Keratinocyte (primary cell): ENCODE measurements at regions not wholly inside any gene's neighbourhood (a gene's known extent, or its start where the extent isn't known, plus 50 kb on each side); places are given as distances from the start of the nearest gene placed in this dataset.
A peak's percentile ranks its signal among the peaks of the same experiment; 100 is the strongest.

Source experiments
- DNase-seq: peaks from one replicate; pipeline ENCODE4 v3.0.0-alpha.2; 2011; ENCODE audit warnings: low read depth, missing footprints, low spot score
- FAIRE-seq: peaks from 2 replicates; lab custom pipeline; 2011; peaks lifted over from hg19 to GRCh38; lab: Jason Lieb, UNC
- H2AFZ ChIP-seq: 2 replicates; pipeline ENCODE4 v1.6.0; 2012; ENCODE audit warnings: low read length, control low read depth, inconsistent platforms; ENCODE audit not compliant: control insufficient read depth
- H3K27ac ChIP-seq: 2 replicates; pipeline ENCODE4 v1.5.1; 2011; ENCODE audit warnings: low read length; ENCODE audit not compliant: control insufficient read depth, insufficient read depth
- H3K27me3 ChIP-seq: 3 replicates; pipeline ENCODE4 v1.6.0; 2011; ENCODE audit warnings: low read length; ENCODE audit not compliant: control insufficient read depth, insufficient read depth; ENCODE audit errors: extremely low read depth
- H3K36me3 ChIP-seq, 2 experiments: 2 replicates in 1 of 2; 3 replicates in 1 of 2; pipeline ENCODE4 v1.5.1; 2011; ENCODE audit warnings: low read length in 2 of 2, mild to moderate bottlenecking in 1 of 2; ENCODE audit not compliant: control insufficient read depth in 2 of 2, insufficient read depth in 2 of 2; ENCODE audit errors: extremely low read depth in 1 of 2
- H3K4me1 ChIP-seq: 3 replicates; pipeline ENCODE4 v1.5.1; 2011; ENCODE audit warnings: low read length; ENCODE audit not compliant: control insufficient read depth, insufficient read depth; ENCODE audit errors: extremely low read depth
- H3K4me2 ChIP-seq: 3 replicates; pipeline ENCODE4 v1.6.0; 2011; ENCODE audit warnings: low read depth, low read length; ENCODE audit not compliant: control insufficient read depth, insufficient read depth; ENCODE audit errors: extremely low read depth
- H3K4me3 ChIP-seq, 3 experiments: fragments of 200-600 bp in 1 of 3; sonication (generic) in 1 of 3; 2 replicates in 2 of 3; 3 replicates in 1 of 3; pipeline ENCODE4 v1.5.1; 2011 to 2016; ENCODE audit warnings: low read length in 3 of 3, mild to moderate bottlenecking in 3 of 3, control low read depth in 2 of 3, inconsistent platforms in 1 of 3, low read depth in 1 of 3, mixed read lengths in 1 of 3, mixed run types in 1 of 3, moderate library complexity in 1 of 3; ENCODE audit not compliant: control insufficient read depth in 2 of 3, insufficient read depth in 2 of 3; ENCODE audit errors: extremely low read depth in 1 of 3
- H3K79me2 ChIP-seq: 2 replicates; pipeline ENCODE4 v1.6.0; 2012; ENCODE audit warnings: low read length; ENCODE audit not compliant: control insufficient read depth, insufficient read depth
- H3K9ac ChIP-seq: 3 replicates; pipeline ENCODE4 v1.6.0; 2011; ENCODE audit warnings: low read length; ENCODE audit not compliant: control insufficient read depth, insufficient read depth; ENCODE audit errors: extremely low read depth
- H3K9me1 ChIP-seq: 3 replicates; pipeline ENCODE4 v1.6.0; 2011; ENCODE audit warnings: low read length; ENCODE audit not compliant: control insufficient read depth, insufficient read depth; ENCODE audit errors: extremely low read depth
- H3K9me3 ChIP-seq: 2 replicates; pipeline ENCODE4 v1.5.1; 2012; ENCODE audit warnings: low read depth, low read length; ENCODE audit not compliant: control insufficient read depth
- H4K20me1 ChIP-seq: 3 replicates; pipeline ENCODE4 v1.6.0; 2011; ENCODE audit warnings: low read length; ENCODE audit not compliant: control insufficient read depth, insufficient read depth; ENCODE audit errors: extremely low read depth
- EZH2 ChIP-seq: IDR thresholded peaks from one replicate; pipeline ENCODE4 v1.6.1; 2012; ENCODE audit warnings: inconsistent platforms, mild to moderate bottlenecking, low read length, moderate library complexity
- dilution Hi-C: fragments of 300-500 bp; cut with MboI; formaldehyde crosslinking; loops from one replicate; pipeline ENCODE4 v1.7.0; 2020; ENCODE audit warnings: low sequenced_read_pairs; ENCODE audit not compliant: extremely low pct_ligation_motif_present
- TF ChIP-seq, protein P1 (sequence below), 3 experiments: IDR thresholded peaks in 1 of 3; conservative IDR thresholded peaks in 1 of 3; optimal IDR thresholded peaks in 1 of 3; 2 replicates in 2 of 3; 3 replicates in 1 of 3; pipeline versions ENCODE3 to v1.5.1; 2011; ENCODE audit warnings: low read length in 3 of 3, mild to moderate bottlenecking in 3 of 3, moderate library complexity in 2 of 3, control low read depth in 1 of 3, inconsistent platforms in 1 of 3; ENCODE audit not compliant: insufficient read depth in 2 of 3; ENCODE audit errors: extremely low read depth in 1 of 3

DNA sequence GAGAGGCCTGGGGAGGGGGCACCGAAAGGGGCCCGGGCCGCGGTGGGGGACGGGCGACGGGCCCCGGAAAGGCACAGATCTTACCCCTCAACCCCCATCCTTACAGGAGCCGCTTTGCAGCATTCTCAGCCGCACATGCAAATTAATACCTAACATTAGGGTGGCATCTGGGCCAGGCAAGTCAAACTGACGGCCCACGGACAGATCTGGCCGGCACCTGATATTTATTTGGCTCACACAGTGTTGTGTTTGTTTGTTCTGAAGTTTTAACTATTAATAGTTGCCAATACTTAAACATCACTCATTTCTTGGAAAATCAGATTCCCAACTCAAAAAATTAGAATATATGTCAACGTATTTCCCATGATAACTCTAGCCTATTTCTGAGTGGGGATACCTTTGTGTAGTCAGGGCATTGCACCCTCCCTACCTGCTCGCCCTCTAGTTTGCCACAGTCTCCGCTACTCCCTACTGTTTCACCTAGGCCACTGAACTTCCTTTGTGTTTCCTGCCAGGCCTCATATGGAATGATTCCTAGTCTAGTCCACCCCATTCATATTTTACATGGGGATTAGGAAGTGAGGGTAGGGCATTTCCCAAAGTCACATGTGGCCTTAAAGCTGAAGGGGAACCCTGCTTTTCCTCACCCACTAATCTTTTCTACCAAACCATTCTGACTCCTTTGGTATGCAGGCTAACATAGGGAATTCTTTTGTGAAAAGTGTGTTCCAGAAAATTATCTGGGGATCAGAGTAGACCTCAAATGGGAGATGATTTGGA lies 71.9 kb upstream of the LARP1 start:
- FAIRE-seq, result no peak
- Histone ChIP-seq H3K9ac (peak overlapping the region; percentile 62), H3K27ac (peak overlapping the region; percentile 26)

DNA sequence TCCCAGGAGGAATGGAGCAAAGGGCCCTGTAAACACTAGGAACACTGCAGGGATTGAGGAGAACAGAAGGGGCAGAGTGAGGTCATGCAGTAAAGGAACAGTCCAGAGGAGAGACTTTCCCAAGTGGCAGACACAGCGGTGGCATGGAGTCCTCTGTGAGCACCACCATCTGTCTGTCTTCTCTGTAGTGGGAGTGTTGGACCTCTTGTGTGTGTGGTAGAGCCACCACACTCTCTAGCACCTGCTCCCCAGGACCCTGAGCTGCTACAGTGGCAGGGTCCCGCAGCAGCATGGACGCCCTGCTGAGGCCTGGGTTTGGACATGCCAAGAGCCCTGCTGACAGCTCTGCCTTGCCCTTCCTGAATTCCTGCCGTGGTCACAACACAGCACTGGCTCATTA lies 75.7 kb upstream of the LARP1 start:
- Histone ChIP-seq H3K27me3 (no peaks in the 10 kb centered on the region), H3K79me2 (no peaks in the 10 kb centered on the region), H3K9ac (no peak overlapping the region), H3K9me3 (no peaks in the 10 kb centered on the region), H4K20me1 (no peaks in the 10 kb centered on the region), H3K36me3 (no peaks in the 10 kb centered on the region), H3K9me1 (no peaks in the 10 kb centered on the region), H2AFZ (no peak overlapping the region), H3K4me2 (no peak overlapping the region), H3K4me1 (peaks cover 8% of the 10 kb centered on the region), H3K27ac (no peak overlapping the region), H3K4me3 (no peak overlapping the region)
- FAIRE-seq (no peak), DNase-seq (no peak)
- dilution Hi-C loops, result no loop called here
- no peak for TF ChIP-seq EZH2
- TF ChIP-seq, protein P1, sequence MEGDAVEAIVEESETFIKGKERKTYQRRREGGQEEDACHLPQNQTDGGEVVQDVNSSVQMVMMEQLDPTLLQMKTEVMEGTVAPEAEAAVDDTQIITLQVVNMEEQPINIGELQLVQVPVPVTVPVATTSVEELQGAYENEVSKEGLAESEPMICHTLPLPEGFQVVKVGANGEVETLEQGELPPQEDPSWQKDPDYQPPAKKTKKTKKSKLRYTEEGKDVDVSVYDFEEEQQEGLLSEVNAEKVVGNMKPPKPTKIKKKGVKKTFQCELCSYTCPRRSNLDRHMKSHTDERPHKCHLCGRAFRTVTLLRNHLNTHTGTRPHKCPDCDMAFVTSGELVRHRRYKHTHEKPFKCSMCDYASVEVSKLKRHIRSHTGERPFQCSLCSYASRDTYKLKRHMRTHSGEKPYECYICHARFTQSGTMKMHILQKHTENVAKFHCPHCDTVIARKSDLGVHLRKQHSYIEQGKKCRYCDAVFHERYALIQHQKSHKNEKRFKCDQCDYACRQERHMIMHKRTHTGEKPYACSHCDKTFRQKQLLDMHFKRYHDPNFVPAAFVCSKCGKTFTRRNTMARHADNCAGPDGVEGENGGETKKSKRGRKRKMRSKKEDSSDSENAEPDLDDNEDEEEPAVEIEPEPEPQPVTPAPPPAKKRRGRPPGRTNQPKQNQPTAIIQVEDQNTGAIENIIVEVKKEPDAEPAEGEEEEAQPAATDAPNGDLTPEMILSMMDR (optimal IDR thresholded peaks at IDR 0.05 in 1 of 3, IDR thresholded peaks at IDR 0.05 in 1 of 3, conservative IDR thresholded peaks at IDR 0.05 in 1 of 3; ENCODE audit: extremely low read depth in 1 of 3, insufficient read depth in 2 of 3, low read length in 3 of 3), result no peak

More for the DNA sequence above, 71.9 kb upstream of the LARP1 start:
- Histone ChIP-seq H3K36me3 (no peaks in the 10 kb centered on the region), H3K4me2 (peak overlapping the region; percentile 69), H2AFZ (peak overlapping the region; percentile 76), H3K4me3 (peak overlapping the region; percentile 27 to 57 (median 52)), H3K79me2 (no peaks in the 10 kb centered on the region), H3K4me1 (peaks cover 6% of the 10 kb centered on the region), H3K9me1 (no peaks in the 10 kb centered on the region), H3K9me3 (no peaks in the 10 kb centered on the region), H4K20me1 (no peaks in the 10 kb centered on the region), H3K27me3 (no peaks in the 10 kb centered on the region)
- DNase-seq, result no peak
- dilution Hi-C loops, result no loop called here
- TF ChIP-seq EZH2, result no peak
- TF ChIP-seq, protein P1 (optimal IDR thresholded peaks at IDR 0.05 in 1 of 3, IDR thresholded peaks at IDR 0.05 in 1 of 3, conservative IDR thresholded peaks at IDR 0.05 in 1 of 3; ENCODE audit: extremely low read depth in 1 of 3, insufficient read depth in 2 of 3, low read length in 3 of 3), result no peak
